NB4 (cell line): ENCODE measurements at regions not wholly inside any gene's neighbourhood (a gene's known extent, or its start where the extent isn't known, plus 50 kb on each side); places are given as distances from the start of the nearest gene placed in this dataset.

Source experiments
- POLR2A ChIP-seq: IDR thresholded peaks from 2 replicates; pipeline ENCODE4 v1.6.1; 2011; ENCODE audit warnings: mild to moderate bottlenecking; ENCODE audit not compliant: insufficient read length; ENCODE audit errors: extremely low read depth
- TF ChIP-seq, protein P1 (sequence below): IDR thresholded peaks from one replicate; pipeline ENCODE4 v1.5.1; 2012; ENCODE audit warnings: low read depth, low read length

DNA sequence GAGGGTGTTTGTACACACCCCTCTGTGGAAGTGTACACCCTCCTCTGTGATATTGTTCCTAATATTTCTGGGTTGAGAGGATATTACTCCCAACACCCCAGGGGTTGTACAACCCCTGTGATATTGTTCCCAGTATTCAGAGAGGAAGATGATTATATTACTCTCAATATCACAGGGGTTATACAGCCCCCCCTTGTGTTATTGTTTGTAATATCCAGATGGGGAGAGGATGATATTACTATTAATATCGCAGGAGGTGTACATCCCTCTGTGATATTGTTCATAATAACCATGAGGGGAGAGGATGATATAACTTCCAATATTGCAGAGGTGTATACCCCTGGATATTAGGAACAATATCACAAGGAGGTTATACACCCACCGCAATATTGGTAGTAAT, 566.1 kb upstream of the MIS18BP1 start:
- TF ChIP-seq, protein P1, sequence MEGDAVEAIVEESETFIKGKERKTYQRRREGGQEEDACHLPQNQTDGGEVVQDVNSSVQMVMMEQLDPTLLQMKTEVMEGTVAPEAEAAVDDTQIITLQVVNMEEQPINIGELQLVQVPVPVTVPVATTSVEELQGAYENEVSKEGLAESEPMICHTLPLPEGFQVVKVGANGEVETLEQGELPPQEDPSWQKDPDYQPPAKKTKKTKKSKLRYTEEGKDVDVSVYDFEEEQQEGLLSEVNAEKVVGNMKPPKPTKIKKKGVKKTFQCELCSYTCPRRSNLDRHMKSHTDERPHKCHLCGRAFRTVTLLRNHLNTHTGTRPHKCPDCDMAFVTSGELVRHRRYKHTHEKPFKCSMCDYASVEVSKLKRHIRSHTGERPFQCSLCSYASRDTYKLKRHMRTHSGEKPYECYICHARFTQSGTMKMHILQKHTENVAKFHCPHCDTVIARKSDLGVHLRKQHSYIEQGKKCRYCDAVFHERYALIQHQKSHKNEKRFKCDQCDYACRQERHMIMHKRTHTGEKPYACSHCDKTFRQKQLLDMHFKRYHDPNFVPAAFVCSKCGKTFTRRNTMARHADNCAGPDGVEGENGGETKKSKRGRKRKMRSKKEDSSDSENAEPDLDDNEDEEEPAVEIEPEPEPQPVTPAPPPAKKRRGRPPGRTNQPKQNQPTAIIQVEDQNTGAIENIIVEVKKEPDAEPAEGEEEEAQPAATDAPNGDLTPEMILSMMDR, result no peak
- no peak for TF ChIP-seq POLR2A
